GM12878 (cell line): ENCODE measurements at regions not wholly inside any gene's neighbourhood (a gene's known extent, or its start where the extent isn't known, plus 50 kb on each side); places are given as distances from the start of the nearest gene placed in this dataset.
A peak's percentile ranks its signal among the peaks of the same experiment; 100 is the strongest.

ENCODE experiments used
- ATF2 ChIP-seq: IDR thresholded peaks from 2 replicates; pipeline ENCODE4 v1.6.1; 2012; ENCODE audit warnings: low read length, inconsistent platforms
- BACH1 ChIP-seq: fragments of 450-650 bp; IDR thresholded peaks from 2 replicates; pipeline ENCODE4 v1.6.1; 2017; ENCODE audit warnings: mild to moderate bottlenecking, borderline replicate concordance
- BRCA1 ChIP-seq: IDR thresholded peaks from 2 replicates; pipeline ENCODE4 v1.6.1; 2011; ENCODE audit warnings: low read depth, low read length, improper control_type of control experiment
- CBX3 ChIP-seq: fragments of 200-600 bp; sonication (generic); IDR thresholded peaks from 2 replicates; pipeline ENCODE4 v1.6.1; 2016; ENCODE audit warnings: low read depth, borderline replicate concordance
- DPF2 ChIP-seq: fragments of 450-650 bp; IDR thresholded peaks from 2 replicates; pipeline ENCODE4 v1.6.1; 2017; ENCODE audit warnings: mild to moderate bottlenecking
- ESRRA ChIP-seq: IDR thresholded peaks from 2 replicates; pipeline ENCODE4 v1.6.1; 2012; ENCODE audit warnings: mild to moderate bottlenecking, low read length, improper control_type of control experiment
- FOS ChIP-seq: IDR thresholded peaks from 3 replicates; pipeline ENCODE4 v1.6.1; 2011; ENCODE audit warnings: borderline replicate concordance; ENCODE audit not compliant: insufficient read length; ENCODE audit errors: extremely low read depth
- FOXM1 ChIP-seq: IDR thresholded peaks from 2 replicates; pipeline ENCODE4 v1.6.1; 2012; ENCODE audit warnings: low read depth, mild to moderate bottlenecking, inconsistent platforms, low read length, moderate library complexity
- GABPA ChIP-seq: IDR thresholded peaks from 2 replicates; pipeline ENCODE4 v1.6.1; 2014; ENCODE audit warnings: antibody characterized with exemption, low read depth, mild to moderate bottlenecking, inconsistent platforms
- MLLT1 ChIP-seq: fragments of 450-650 bp; IDR thresholded peaks from 2 replicates; pipeline ENCODE4 v1.6.1; 2016; ENCODE audit warnings: mild to moderate bottlenecking
- NRF1 ChIP-seq: conservative IDR thresholded peaks from 2 replicates; pipeline ENCODE4 v1.6.1; 2011; ENCODE audit warnings: mild to moderate bottlenecking, low read depth, low read length, improper control_type of control experiment
- PRDM15 ChIP-seq: fragments of 450-650 bp; formaldehyde crosslinking; IDR thresholded peaks from 2 replicates; pipeline ENCODE4 v1.4.0; 2020; ENCODE audit warnings: mild to moderate bottlenecking, moderate library complexity
- RAD21 ChIP-seq: IDR thresholded peaks from 2 replicates; pipeline ENCODE4 v1.6.1; 2011; ENCODE audit warnings: mild to moderate bottlenecking, low read depth, low read length, moderate library complexity; ENCODE audit not compliant: insufficient read depth
- SMAD5 ChIP-seq: IDR thresholded peaks from 2 replicates; pipeline ENCODE4 v1.6.1; 2016; ENCODE audit warnings: antibody characterized with exemption, low read depth
- SREBF1 ChIP-seq: IDR thresholded peaks from 2 replicates; pipeline ENCODE4 v1.6.1; 2012; ENCODE audit warnings: mild to moderate bottlenecking, low read length
- YY1 ChIP-seq: IDR thresholded peaks from 2 replicates; pipeline ENCODE4 v1.6.1; 2011; ENCODE audit warnings: low read depth, mild to moderate bottlenecking, low read length
- ZBTB33 ChIP-seq: fragments of 450-650 bp; IDR thresholded peaks from 2 replicates; pipeline ENCODE4 v1.6.1; 2017; ENCODE audit warnings: mild to moderate bottlenecking
- ZNF24 ChIP-seq: fragments of 450-650 bp; IDR thresholded peaks from 2 replicates; pipeline ENCODE4 v1.6.1; 2017; ENCODE audit warnings: antibody characterized with exemption, mild to moderate bottlenecking
- ZNF592 ChIP-seq: fragments of 450-650 bp; IDR thresholded peaks from 2 replicates; pipeline ENCODE4 v1.6.1; 2017; ENCODE audit warnings: mild to moderate bottlenecking, moderate library complexity
- ZSCAN29 ChIP-seq: fragments of 450-650 bp; IDR thresholded peaks from 2 replicates; pipeline ENCODE4 v1.6.1; 2017; ENCODE audit warnings: mild to moderate bottlenecking, moderate library complexity

- TF ChIP-seq ZSCAN29 (no peak), GABPA (no peak), MLLT1 (no peak), ATF2 (peak; percentile 52), FOS (no peak), ZBTB33 (no peak), RAD21 (peak; percentile 49), NRF1 (no peak), ZNF592 (no peak), SMAD5 (no peak; the same call in 1 of the 2 replicates), CBX3 (no peak), ESRRA (no peak), DPF2 (peak; percentile 60), ZNF24 (0 out of 2 replicates have a peak, but pooled peaks have one; percentile 23), SREBF1 (no peak), YY1 (0 out of 2 replicates have a peak, but pooled peaks have one; percentile 35), BRCA1 (no peak), FOXM1 (peak; percentile 75; the same call in 1 of the 2 replicates), BACH1 (no peak), PRDM15 (CRISPR knock-in tag) (no peak)
Observed at GRCh38 chr9:72443855-72444254, 77.6 kb upstream of the TMC1 start (continued).
